H1 (cell line): ENCODE measurements at regions not wholly inside any gene's neighbourhood (a gene's known extent, or its start where the extent isn't known, plus 50 kb on each side); places are given as distances from the start of the nearest gene placed in this dataset.

ENCODE experiments used
- CREB1 ChIP-seq: IDR thresholded peaks from 2 replicates; pipeline ENCODE4 v1.6.1; 2012; ENCODE audit warnings: inconsistent platforms
- HDAC2 ChIP-seq, 2 experiments: fragments of 300-600 bp in 1 of 2; sonication (generic) in 1 of 2; IDR thresholded peaks; 2 replicates each; pipeline ENCODE4 v1.6.1; 2011 to 2012; ENCODE audit warnings: low read depth in 2 of 2, low read length in 2 of 2, mild to moderate bottlenecking in 2 of 2, moderate library complexity in 2 of 2, borderline replicate concordance in 1 of 2, inconsistent platforms in 1 of 2
- JUN ChIP-seq: IDR thresholded peaks from 2 replicates; pipeline ENCODE4 v1.6.1; 2011; ENCODE audit warnings: low read depth, mild to moderate bottlenecking, improper control_type of control experiment, low read length
- NANOG ChIP-seq: IDR thresholded peaks from 2 replicates; pipeline ENCODE4 v1.6.1; 2011; ENCODE audit warnings: low read length, low read depth, mild to moderate bottlenecking, inconsistent platforms; ENCODE audit not compliant: insufficient read depth, poor library complexity, severe bottlenecking
- POLR2A ChIP-seq, 2 experiments: IDR thresholded peaks; 1 replicate in 1 of 2; 2 replicates in 1 of 2; pipeline ENCODE4 v1.6.1; 2011; ENCODE audit warnings: low read depth in 2 of 2, low read length in 2 of 2, mild to moderate bottlenecking in 2 of 2; ENCODE audit errors: control extremely low read depth in 1 of 2
- SP1 ChIP-seq: IDR thresholded peaks from 2 replicates; pipeline ENCODE4 v1.6.1; 2011; ENCODE audit warnings: low read depth, low read length
- TF ChIP-seq, protein P1 (sequence below), 3 experiments: IDR thresholded peaks; 1 replicate in 2 of 3; 2 replicates in 1 of 3; pipeline versions ENCODE4 v1.5.1 to v1.6.1; 2011; ENCODE audit warnings: low read length in 3 of 3, mild to moderate bottlenecking in 3 of 3, inconsistent platforms in 2 of 3, low read depth in 1 of 3, moderate library complexity in 1 of 3; ENCODE audit not compliant: insufficient read depth in 1 of 3; ENCODE audit errors: control extremely low read depth in 1 of 3

DNA sequence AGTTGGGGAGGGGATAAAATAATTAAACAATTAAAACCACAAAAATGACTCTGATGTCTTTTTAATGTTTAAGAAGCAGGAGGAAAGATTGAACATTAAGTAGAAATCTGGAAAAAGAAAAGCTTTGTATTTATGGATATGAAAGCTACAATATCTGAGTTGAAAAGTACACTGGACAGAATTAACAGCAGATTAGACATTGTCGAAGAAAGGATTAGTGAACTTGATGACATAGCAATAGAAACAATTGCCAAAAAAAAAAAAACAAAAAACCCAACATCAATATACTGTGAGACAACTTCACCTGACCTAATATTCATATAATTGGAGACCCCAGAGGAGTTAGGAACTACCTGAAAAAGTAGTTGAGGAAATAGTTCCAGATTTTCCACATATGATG lies 289.5 kb upstream of the RGS6 start:
- TF ChIP-seq HDAC2 (IDR thresholded peaks at IDR 0.05; ENCODE audit: borderline replicate concordance in 1 of 2, low read depth in 2 of 2, low read length in 2 of 2) (no peak), CREB1 (no peak), SP1 (no peak), NANOG (no peak), JUN (no peak), POLR2A (IDR thresholded peaks at IDR 0.05; ENCODE audit: control extremely low read depth in 1 of 2, low read depth in 2 of 2, low read length in 2 of 2) (no peak)
- TF ChIP-seq, protein P1, sequence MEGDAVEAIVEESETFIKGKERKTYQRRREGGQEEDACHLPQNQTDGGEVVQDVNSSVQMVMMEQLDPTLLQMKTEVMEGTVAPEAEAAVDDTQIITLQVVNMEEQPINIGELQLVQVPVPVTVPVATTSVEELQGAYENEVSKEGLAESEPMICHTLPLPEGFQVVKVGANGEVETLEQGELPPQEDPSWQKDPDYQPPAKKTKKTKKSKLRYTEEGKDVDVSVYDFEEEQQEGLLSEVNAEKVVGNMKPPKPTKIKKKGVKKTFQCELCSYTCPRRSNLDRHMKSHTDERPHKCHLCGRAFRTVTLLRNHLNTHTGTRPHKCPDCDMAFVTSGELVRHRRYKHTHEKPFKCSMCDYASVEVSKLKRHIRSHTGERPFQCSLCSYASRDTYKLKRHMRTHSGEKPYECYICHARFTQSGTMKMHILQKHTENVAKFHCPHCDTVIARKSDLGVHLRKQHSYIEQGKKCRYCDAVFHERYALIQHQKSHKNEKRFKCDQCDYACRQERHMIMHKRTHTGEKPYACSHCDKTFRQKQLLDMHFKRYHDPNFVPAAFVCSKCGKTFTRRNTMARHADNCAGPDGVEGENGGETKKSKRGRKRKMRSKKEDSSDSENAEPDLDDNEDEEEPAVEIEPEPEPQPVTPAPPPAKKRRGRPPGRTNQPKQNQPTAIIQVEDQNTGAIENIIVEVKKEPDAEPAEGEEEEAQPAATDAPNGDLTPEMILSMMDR (IDR thresholded peaks at IDR 0.05; ENCODE audit: control extremely low read depth in 1 of 3, insufficient read depth in 1 of 3, low read depth in 1 of 3, low read length in 3 of 3): no peak
